Aorta (tissue), 5 donors: ENCODE measurements at regions not wholly inside any gene's neighbourhood (a gene's known extent, or its start where the extent isn't known, plus 50 kb on each side); places are given as distances from the start of the nearest gene placed in this dataset.
"Not testable (repeated sequence)": the region's sequence is repeated elsewhere in the genome, so short reads cannot be mapped to it uniquely, and the experiment has no call there.

Experiments used
- ATAC-seq: fragments of 200-7000 bp; cut with Tn5 transposase; one replicate; pipeline ENCODE4 v1.9.1; 2022; ENCODE audit warnings: moderate library complexity; ENCODE audit not compliant: low FRiP score
- DNase-seq, 2 donors: peaks; one replicate each; pipeline ENCODE4 v3.0.0-alpha.2; 2020
- H3K27ac ChIP-seq, 2 donors: one replicate each; pipeline ENCODE4 v1.5.1; 2013; ENCODE audit warnings: low read length in 2 of 2, mild to moderate bottlenecking in 2 of 2, moderate library complexity in 2 of 2, control low read depth in 1 of 2, inconsistent platforms in 1 of 2, low read depth in 1 of 2
- H3K27me3 ChIP-seq, 2 donors: one replicate each; pipeline ENCODE4 v1.6.1; 2013; ENCODE audit warnings: control low read depth in 1 of 2, low read length in 1 of 2, mild to moderate bottlenecking in 1 of 2, moderate library complexity in 1 of 2; ENCODE audit not compliant: insufficient read depth in 2 of 2, control insufficient read depth in 1 of 2
- H3K36me3 ChIP-seq, 2 donors: one replicate each; pipeline ENCODE4 v1.6.1; 2013; ENCODE audit warnings: control low read depth in 1 of 2, low read length in 1 of 2, mild to moderate bottlenecking in 1 of 2; ENCODE audit not compliant: insufficient read depth in 2 of 2, control insufficient read depth in 1 of 2
- H3K4me1 ChIP-seq, 2 donors: one replicate each; pipeline ENCODE4 v1.6.1; 2013; ENCODE audit warnings: low read length in 2 of 2, control low read depth in 1 of 2, mild to moderate bottlenecking in 1 of 2, moderate library complexity in 1 of 2; ENCODE audit not compliant: insufficient read depth in 2 of 2, control insufficient read depth in 1 of 2
- H3K4me3 ChIP-seq, 2 donors: one replicate each; pipeline ENCODE4 v1.5.1; 2013; ENCODE audit warnings: low read length in 2 of 2, control low read depth in 1 of 2, mild to moderate bottlenecking in 1 of 2
- H3K9me3 ChIP-seq: one replicate; pipeline ENCODE4 v1.6.1; 2013; ENCODE audit warnings: mild to moderate bottlenecking, low read length; ENCODE audit not compliant: control insufficient read depth
- WGBS, 2 donors: extraction: QIAGEN DNeasy Blood & Tissue Kit; methylation state at CpG; one replicate each; pipeline ENCODE4 v1.1.7; 2013; 5-methylcytosine and 5-hydroxymethylcytosine counted together
- intact Hi-C, 2 donors: fragments of 100-400 bp; cut with DNase I; formaldehyde crosslinking; loops; one replicate each; pipeline versions ENCODE4 v1.14.2 to v1.15.0; 2022
- donor health status: healthy with polysubstance abuse.
- donor health status: Bipolar disorder and iron deficiency.
- donor health status: DM: no; HTN: no; CAD: no.
- donor health status: DM: no; HTN: no; CAD: no.
- donor health status: DM: yes; HTN: yes; CAD: no.

DNA sequence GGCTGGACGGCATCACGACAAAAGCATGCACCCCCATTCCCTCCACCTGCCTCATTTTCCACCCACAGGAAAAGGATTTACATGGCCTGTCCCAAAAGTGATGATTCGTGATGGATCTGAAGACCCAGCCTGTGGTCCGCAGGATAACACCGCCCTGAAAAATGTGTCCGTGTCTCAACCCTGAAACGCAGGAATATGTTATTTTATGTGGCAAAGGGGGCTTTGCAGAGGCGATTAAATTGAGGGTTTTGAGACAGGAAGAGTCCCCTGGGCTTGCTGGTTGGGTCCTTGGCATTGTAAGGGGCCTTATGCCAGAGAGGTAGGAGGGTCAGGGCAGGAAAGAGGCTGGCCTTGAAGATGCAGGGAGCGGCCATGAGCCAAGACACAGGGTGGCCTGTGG, 80.2 kb upstream of the PPP2R2D start:
- DNase-seq = peak in 1 of 2 donors; percentile 31
- ATAC-seq = no peak
- no peaks in the 10 kb centered on the region for H3K9me3 ChIP-seq
- no peaks in the 10 kb centered on the region for H3K4me1 ChIP-seq
- no peaks in the 10 kb centered on the region for H3K36me3 ChIP-seq
- WGBS, 2 donors = 80% methylated on average over 9 of the region's 9 CpGs
- intact Hi-C loops = no loop called here
- no peak overlapping the region for H3K4me3 ChIP-seq
- H3K27me3 ChIP-seq = no peaks in the 10 kb centered on the region
- H3K27ac ChIP-seq = no peak overlapping the region

DNA sequence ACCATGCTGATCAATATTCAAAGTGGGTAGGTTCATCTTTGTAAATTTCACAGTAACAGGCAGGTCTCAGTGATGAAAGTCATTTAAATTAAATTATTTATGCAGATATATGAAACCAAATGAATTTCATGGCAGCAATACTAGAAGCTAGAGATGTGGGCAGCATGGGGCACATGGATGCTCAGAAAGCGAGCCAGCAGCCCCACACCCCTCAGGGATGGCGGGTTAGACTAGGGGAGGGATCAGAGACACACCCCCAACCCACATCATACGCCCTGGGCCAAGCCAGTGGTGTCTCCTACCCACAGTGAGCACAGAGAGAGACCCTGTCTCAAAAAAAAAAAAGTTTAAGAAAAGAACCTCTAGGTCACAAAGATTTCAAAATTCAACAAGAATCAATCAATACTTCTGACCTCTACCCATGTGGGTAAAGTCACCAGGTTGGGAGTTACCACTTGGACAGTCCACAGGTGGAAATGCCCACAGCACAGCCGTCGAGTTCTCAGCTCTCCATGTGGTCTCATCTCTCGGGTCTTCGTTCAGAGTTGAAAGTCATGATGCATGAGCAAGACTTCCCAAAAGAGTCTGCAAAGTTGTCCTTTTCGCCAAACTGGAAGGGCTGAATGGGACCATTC, 79.3 kb upstream of the PPP2R2D start:
- no peaks in the 10 kb centered on the region for H3K9me3 ChIP-seq
- H3K27me3 ChIP-seq = no peaks in the 10 kb centered on the region
- DNase-seq (no peak), ATAC-seq (no peak)
- intact Hi-C loops = no loop called here
- no peaks in the 10 kb centered on the region for H3K36me3 ChIP-seq
- 88 to 91% methylated on average over 8 of the region's 8 CpGs for WGBS, 2 donors
- no peak overlapping the region for H3K27ac ChIP-seq
- H3K4me3 ChIP-seq = no peak overlapping the region
- H3K4me1 ChIP-seq = no peaks in the 10 kb centered on the region

DNA sequence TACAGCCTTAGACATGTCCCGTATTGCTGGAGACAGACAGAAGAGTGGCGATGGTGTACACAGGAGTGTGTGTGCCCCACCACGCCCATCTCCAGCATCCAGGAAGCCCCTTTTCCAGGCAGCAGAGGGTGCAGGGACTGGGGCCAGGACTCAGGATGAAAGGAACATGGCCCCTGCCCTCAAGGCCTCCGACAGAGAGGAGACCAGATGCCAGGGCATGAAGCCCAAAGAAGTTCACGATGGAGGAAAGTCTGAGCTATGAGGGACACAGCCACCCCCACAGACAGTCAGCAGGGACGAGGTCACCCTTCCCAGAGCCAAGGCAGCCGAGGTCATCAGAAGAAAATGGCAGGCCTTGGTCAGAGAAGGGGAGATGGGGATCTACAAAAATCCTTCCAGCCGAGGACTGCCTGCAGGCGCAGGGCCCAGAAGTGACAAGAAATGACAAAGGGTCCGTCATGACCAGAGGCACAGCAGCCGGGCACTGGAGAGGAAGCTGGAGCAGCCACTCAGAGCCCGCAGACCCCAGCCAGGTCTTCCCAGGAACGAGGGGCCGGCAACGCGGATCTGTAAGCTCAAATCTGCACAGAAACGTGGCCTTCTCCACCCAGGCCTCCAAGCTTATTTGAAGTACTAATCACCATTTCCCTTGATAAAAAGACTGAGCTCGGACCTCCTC, 78.7 kb upstream of the PPP2R2D start:
- H3K9me3 ChIP-seq = no peaks in the 10 kb centered on the region
- DNase-seq (peak in 1 of 2 donors; percentile 75), ATAC-seq (no peak)

GRCh38 chr10:131822692-131823245, 78.0 kb upstream of the PPP2R2D start:
- Histone ChIP-seq H3K4me1 (no peaks in the 10 kb centered on the region), H3K4me3 (no peak overlapping the region), H3K27ac (no peak overlapping the region), H3K9me3 (no peaks in the 10 kb centered on the region), H3K36me3 (no peaks in the 10 kb centered on the region), H3K27me3 (no peaks in the 10 kb centered on the region)
- DNase-seq (peak in 1 of 2 donors; percentile 36), ATAC-seq (no peak)
- intact Hi-C loops = no loop called here
- WGBS, 2 donors = 81 to 83% methylated on average over 9 of the region's 9 CpGs

More for the DNA sequence above, 78.7 kb upstream of the PPP2R2D start:
- no peaks in the 10 kb centered on the region for H3K27me3 ChIP-seq
- no peaks in the 10 kb centered on the region for H3K36me3 ChIP-seq
- no peak overlapping the region for H3K4me3 ChIP-seq
- H3K27ac ChIP-seq = no peak overlapping the region
- H3K4me1 ChIP-seq = no peaks in the 10 kb centered on the region
- 81% methylated on average over 18 of the region's 18 CpGs for WGBS, 2 donors
- intact Hi-C loops = no loop called here

GRCh38 chr10:131823601-131824099, 77.2 kb upstream of the PPP2R2D start:
- H3K4me3 ChIP-seq, H3K27me3 ChIP-seq, DNase-seq, ATAC-seq, H3K36me3 ChIP-seq, H3K4me1 ChIP-seq, H3K27ac ChIP-seq, H3K9me3 ChIP-seq, intact Hi-C loops: not testable (repeated sequence)
- 90 to 97% methylated on average over 8 to 11 of the region's 12 CpGs for WGBS, 2 donors

- H3K4me1 ChIP-seq = no peaks in the 10 kb centered on the region
- H3K27me3 ChIP-seq = no peaks in the 10 kb centered on the region
- ATAC-seq (peak; percentile 26), DNase-seq (peak in 1 of 2 donors; percentile 69)
- no peaks in the 10 kb centered on the region for H3K9me3 ChIP-seq
- no peaks in the 10 kb centered on the region for H3K36me3 ChIP-seq
- no peak overlapping the region for H3K4me3 ChIP-seq
- WGBS, 2 donors = 51% methylated on average over 23 to 24 of the region's 24 CpGs
- no peak overlapping the region for H3K27ac ChIP-seq
- intact Hi-C loops = no loop called here
These were observed 76.2 kb upstream of the PPP2R2D start for GRCh38 chr10:131824371-131825149.

- WGBS, 2 donors = 20 to 24% methylated on average over 14 to 15 of the region's 15 CpGs
These were observed 75.5 kb upstream of the PPP2R2D start for GRCh38 chr10:131825150-131825848.

DNA sequence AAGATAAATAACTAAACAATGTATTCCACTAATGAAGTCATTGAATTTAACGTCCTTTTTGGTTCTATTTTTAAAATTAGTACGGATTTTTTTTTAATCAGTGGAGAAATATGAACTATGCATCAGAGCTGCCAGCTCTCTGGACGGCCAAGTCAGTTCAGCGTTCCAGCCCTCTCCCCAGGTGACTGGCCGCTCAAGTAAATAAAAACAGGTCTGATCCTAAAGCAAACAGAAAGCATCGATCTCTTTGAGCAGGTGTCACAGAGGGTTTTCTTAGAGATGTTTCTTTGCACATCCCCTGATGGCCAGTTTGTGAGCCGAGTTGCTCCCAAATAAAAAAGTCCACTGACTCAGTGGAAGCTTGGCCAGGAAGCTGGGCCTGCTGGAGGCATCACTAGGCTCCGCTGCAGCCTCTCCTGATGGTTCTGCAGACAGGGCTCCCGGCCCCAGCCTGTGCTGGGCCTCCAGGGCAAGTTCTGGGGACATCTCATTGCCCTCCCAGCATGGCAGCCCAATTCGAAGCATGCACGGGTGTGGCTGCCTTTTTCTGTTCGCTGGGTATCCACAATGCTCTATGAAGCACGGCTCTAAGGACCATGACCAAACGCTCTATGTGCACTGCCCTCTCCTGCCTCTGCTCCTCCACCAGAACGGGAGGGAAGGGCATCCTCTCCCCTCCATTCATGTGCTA, 74.7 kb upstream of the PPP2R2D start:
- no peaks in the 10 kb centered on the region for H3K36me3 ChIP-seq
- H3K4me1 ChIP-seq = no peaks in the 10 kb centered on the region
- no peak overlapping the region for H3K4me3 ChIP-seq
- H3K9me3 ChIP-seq = no peaks in the 10 kb centered on the region
- ATAC-seq (no peak), DNase-seq (peak in 1 of 2 donors; percentile 44)
- H3K27ac ChIP-seq = no peak overlapping the region
- 45% methylated on average over 15 of the region's 15 CpGs for WGBS, 2 donors
- H3K27me3 ChIP-seq = no peaks in the 10 kb centered on the region
- intact Hi-C loops = no loop called here

More at GRCh38 chr10:131825150-131825848, 75.5 kb upstream of the PPP2R2D start:
- no peaks in the 10 kb centered on the region for H3K4me1 ChIP-seq
- ATAC-seq (no peak), DNase-seq (no peak)
- H3K36me3 ChIP-seq = no peaks in the 10 kb centered on the region
- H3K4me3 ChIP-seq = no peak overlapping the region
- intact Hi-C loops = no loop called here
- no peaks in the 10 kb centered on the region for H3K9me3 ChIP-seq
- H3K27me3 ChIP-seq = no peaks in the 10 kb centered on the region
- no peak overlapping the region for H3K27ac ChIP-seq
